GM12878 (cell line): ENCODE measurements at regions not wholly inside any gene's neighbourhood (a gene's known extent, or its start where the extent isn't known, plus 50 kb on each side); places are given as distances from the start of the nearest gene placed in this dataset.

Experiments used
- CHD2 ChIP-seq: IDR thresholded peaks from 2 replicates; pipeline ENCODE4 v1.6.1; 2011; ENCODE audit warnings: low read depth, low read length, improper control_type of control experiment, borderline replicate concordance
- CTCF ChIP-seq, 3 experiments: IDR thresholded peaks in 2 of 3; conservative IDR thresholded peaks in 1 of 3; 2 replicates each; pipeline ENCODE4 v1.5.1; 2011; ENCODE audit warnings: low read depth in 3 of 3, low read length in 3 of 3, mild to moderate bottlenecking in 3 of 3, control low read depth in 2 of 3, moderate library complexity in 2 of 3, inconsistent platforms in 1 of 3, mixed read lengths in 1 of 3; ENCODE audit not compliant: control insufficient read depth in 2 of 3, insufficient read depth in 1 of 3; ENCODE audit errors: extremely low read depth in 1 of 3
- POLR2A ChIP-seq: IDR thresholded peaks from 2 replicates; pipeline ENCODE4 v1.6.1; 2011; ENCODE audit warnings: low read depth, mild to moderate bottlenecking, low read length
- SUZ12 ChIP-seq: fragments of 200-600 bp; sonication (generic); IDR thresholded peaks from one replicate; pipeline ENCODE4 v1.6.1; 2018; ENCODE audit warnings: antibody characterized with exemption, mild to moderate bottlenecking; ENCODE audit not compliant: unreplicated experiment

GRCh38 chr2:12320991-12321641 lies 395.6 kb upstream of the TRIB2 start:
- TF ChIP-seq POLR2A (no peak), CHD2 (no peak), CTCF (IDR thresholded peaks at IDR 0.05 in 2 of 3, conservative IDR thresholded peaks at IDR 0.05 in 1 of 3; ENCODE audit: control insufficient read depth in 2 of 3, extremely low read depth in 1 of 3, insufficient read depth in 1 of 3, low read depth in 3 of 3, low read length in 3 of 3) (no peak), SUZ12 (no peak)
